Pancreas (tissue), 10 donors: ENCODE measurements at regions not wholly inside any gene's neighbourhood (a gene's known extent, or its start where the extent isn't known, plus 50 kb on each side); places are given as distances from the start of the nearest gene placed in this dataset.

Experiments
- ATAC-seq, 4 donors: fragments of 200-7000 bp; cut with Tn5 transposase; one replicate each; pipeline versions ENCODE4 v1.8.0 to v1.9.1; 2020; ENCODE audit warnings: mild to moderate bottlenecking in 4 of 4, moderate library complexity in 4 of 4
- DNase-seq, 6 donors: peaks; one replicate each; pipeline ENCODE4 v3.0.0-alpha.2; 2020
- FAIRE-seq: peaks from 2 replicates; lab custom pipeline; 2012; peaks lifted over from hg19 to GRCh38; lab: Jason Lieb, UNC
- H3K27ac ChIP-seq, 4 donors: fragments of 200-600 bp; sonication (generic); 1 replicate in 3 of 4; 2 replicates in 1 of 4; pipeline versions ENCODE4 v1.5.0 to v1.8.0; 2020
- H3K27me3 ChIP-seq, 4 donors: fragments of 200-600 bp; one replicate each; pipeline ENCODE4 v1.8.0; 2021
- H3K36me3 ChIP-seq, 3 donors: fragments of 200-600 bp; sonication (generic) in 1 of 3; one replicate each; pipeline versions ENCODE4 v1.5.0 to v1.8.0; 2020 to 2021
- H3K4me1 ChIP-seq, 3 donors: fragments of 200-600 bp; one replicate each; pipeline ENCODE4 v1.8.0; 2021
- H3K4me3 ChIP-seq, 4 donors: fragments of 200-600 bp; sonication (generic) in 2 of 4; one replicate each; pipeline versions ENCODE4 v1.5.0 to v1.8.0; 2020 to 2021
- H3K9me3 ChIP-seq, 4 donors: fragments of 200-600 bp; one replicate each; pipeline ENCODE4 v1.8.0; 2021
- WGBS, 2 donors: extraction: QIAGEN DNeasy Blood & Tissue Kit; methylation state at CpG; one replicate each; pipeline ENCODE4 v1.1.7; 2013; 5-methylcytosine and 5-hydroxymethylcytosine counted together
- intact Hi-C, 3 donors: fragments of 100-400 bp; cut with DNase I; formaldehyde crosslinking; loops; one replicate each; pipeline versions ENCODE4 v1.11.1 to v1.14.2; 2022
- TF ChIP-seq, protein P1 (sequence below), 4 donors: fragments of 200-600 bp; sonication (generic) in 3 of 4; IDR thresholded peaks; one replicate each; pipeline versions ENCODE4 v1.5.0 to v1.8.0; 2021; ENCODE audit warnings: antibody characterized with exemption in 4 of 4
- donor health status: healthy with polysubstance abuse.
- donor health status: DM: no; HTN: no; CAD: no; lungs with moderate emphysema.
- donor health status: DM: no; HTN: no; CAD: no.
- donor health status: control.
- donor health status: control.
- donor health status: Bipolar disorder and iron deficiency.
- donor health status: DM: yes; HTN: yes; CAD: no.
- donor health status: DM: no; HTN: no; CAD: no.
- donor health status: DM: no; HTN: no; CAD: no.
- donor health status: DM: yes; HTN: yes; CAD: no.

DNA sequence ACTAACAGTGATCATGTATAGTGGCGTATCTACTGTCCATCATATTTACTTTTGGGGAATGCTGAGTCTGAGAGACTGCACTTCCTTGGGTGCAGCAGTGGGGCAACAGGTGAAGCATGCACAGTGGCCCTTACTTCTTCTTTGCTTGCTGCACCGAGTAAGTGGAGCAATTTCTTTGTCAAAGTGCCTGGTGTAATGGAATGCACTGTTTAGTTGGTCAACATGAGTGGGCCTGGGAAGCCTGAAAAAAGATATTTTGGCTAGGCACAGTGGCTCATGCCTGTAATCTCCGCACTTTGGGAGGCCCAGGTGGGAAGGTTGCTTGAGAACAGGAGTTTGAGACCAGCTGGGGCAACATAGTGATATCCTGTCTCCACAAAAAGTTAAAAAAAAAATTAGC lies 94.9 kb downstream of the OLFM4 start:
- TF ChIP-seq, protein P1, sequence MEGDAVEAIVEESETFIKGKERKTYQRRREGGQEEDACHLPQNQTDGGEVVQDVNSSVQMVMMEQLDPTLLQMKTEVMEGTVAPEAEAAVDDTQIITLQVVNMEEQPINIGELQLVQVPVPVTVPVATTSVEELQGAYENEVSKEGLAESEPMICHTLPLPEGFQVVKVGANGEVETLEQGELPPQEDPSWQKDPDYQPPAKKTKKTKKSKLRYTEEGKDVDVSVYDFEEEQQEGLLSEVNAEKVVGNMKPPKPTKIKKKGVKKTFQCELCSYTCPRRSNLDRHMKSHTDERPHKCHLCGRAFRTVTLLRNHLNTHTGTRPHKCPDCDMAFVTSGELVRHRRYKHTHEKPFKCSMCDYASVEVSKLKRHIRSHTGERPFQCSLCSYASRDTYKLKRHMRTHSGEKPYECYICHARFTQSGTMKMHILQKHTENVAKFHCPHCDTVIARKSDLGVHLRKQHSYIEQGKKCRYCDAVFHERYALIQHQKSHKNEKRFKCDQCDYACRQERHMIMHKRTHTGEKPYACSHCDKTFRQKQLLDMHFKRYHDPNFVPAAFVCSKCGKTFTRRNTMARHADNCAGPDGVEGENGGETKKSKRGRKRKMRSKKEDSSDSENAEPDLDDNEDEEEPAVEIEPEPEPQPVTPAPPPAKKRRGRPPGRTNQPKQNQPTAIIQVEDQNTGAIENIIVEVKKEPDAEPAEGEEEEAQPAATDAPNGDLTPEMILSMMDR (IDR thresholded peaks at IDR 0.05), result no peak
- H3K9me3 ChIP-seq, result no peaks in the 10 kb centered on the region
- H3K36me3 ChIP-seq, result no peaks in the 10 kb centered on the region
- intact Hi-C loops, result no loop called here
- DNase-seq (no peak), FAIRE-seq (no peak), ATAC-seq (no peak)
- H3K4me3 ChIP-seq, result no peak overlapping the region
- no peaks in the 10 kb centered on the region for H3K4me1 ChIP-seq
- no peaks in the 10 kb centered on the region for H3K27me3 ChIP-seq
- no peak overlapping the region for H3K27ac ChIP-seq
- 93% methylated on average over 3 of the region's 3 CpGs for WGBS, 2 donors

DNA sequence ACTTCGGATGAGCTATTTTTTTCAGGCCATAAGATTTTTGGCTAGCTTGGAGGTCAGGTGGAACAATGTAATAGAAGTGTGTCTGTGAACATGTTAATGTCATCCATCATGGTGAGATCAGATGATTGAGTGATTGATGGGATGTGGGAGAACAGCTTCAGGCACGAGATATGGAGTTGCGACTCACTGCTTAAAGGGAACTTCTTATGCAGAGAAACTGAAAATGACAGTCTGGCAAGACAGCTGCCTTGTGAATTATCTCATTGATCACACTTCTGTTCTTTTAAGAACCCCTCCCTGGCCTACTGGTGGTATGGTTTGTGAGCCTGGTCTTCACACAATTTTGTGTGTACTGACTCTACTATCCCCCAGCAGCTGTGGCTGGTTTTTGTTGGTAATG lies 96.0 kb downstream of the OLFM4 start:
- no peak overlapping the region for H3K27ac ChIP-seq
- no peaks in the 10 kb centered on the region for H3K4me1 ChIP-seq
- TF ChIP-seq, protein P1 (IDR thresholded peaks at IDR 0.05), result no peak
- ATAC-seq (no peak), FAIRE-seq (no peak), DNase-seq (no peak)
- no peaks in the 10 kb centered on the region for H3K27me3 ChIP-seq
- intact Hi-C loops, result no loop called here
- 88% methylated on average over 3 of the region's 3 CpGs for WGBS, 2 donors
- H3K36me3 ChIP-seq, result no peaks in the 10 kb centered on the region
- H3K4me3 ChIP-seq, result no peak overlapping the region
- H3K9me3 ChIP-seq, result no peaks in the 10 kb centered on the region

DNA sequence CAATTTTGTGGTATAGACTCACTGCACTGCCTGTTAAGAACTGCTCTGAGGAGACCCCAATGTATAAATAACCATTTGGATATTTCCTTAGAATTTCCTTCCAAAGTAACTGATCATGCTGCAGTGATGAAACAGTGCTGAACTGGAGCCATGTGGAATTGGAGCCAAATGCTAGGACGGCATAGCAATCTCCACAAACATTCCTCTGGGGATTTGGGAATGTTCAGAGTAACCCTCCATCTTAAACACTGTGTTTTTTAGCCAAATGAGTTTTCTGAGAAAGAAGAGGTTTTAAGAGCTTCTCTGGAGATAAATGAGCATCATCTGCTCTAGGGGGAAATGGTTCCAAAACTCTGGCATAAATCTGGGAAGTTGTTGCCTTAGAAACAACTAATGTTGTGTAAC lies 98.2 kb downstream of the OLFM4 start:
- intact Hi-C loops, result no loop called here
- H3K36me3 ChIP-seq, result no peaks in the 10 kb centered on the region
- H3K27ac ChIP-seq, result no peak overlapping the region
- FAIRE-seq (no peak), DNase-seq (no peak), ATAC-seq (peak in 3 of 4 donors; percentile 56 to 73 (median 60))
- no peaks in the 10 kb centered on the region for H3K9me3 ChIP-seq
- no peaks in the 10 kb centered on the region for H3K27me3 ChIP-seq
- TF ChIP-seq, protein P1 (IDR thresholded peaks at IDR 0.05), result no peak
- 30 to 48% methylated on average over 1 of the region's 1 CpG for WGBS, 2 donors
- no peaks in the 10 kb centered on the region for H3K4me1 ChIP-seq
- H3K4me3 ChIP-seq, result no peak overlapping the region

DNA sequence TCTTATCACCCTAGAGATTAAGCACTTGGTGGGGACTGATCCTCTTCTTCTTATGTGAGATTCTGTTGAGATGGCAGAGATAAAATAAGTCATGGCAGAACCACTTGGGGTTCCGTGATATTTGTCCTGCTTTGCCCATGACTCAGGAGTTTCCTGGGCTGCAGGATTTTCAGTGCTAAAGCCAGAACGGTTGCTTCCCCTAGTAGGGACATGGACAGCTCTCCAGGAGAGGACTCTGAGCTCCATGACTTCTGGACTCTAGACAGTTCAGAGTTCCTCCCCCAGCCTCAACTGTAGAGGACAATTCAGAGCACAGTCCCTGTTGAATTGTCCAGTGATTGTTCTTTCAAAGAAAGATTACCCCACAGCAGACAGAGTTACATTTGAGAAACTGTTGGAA lies 98.8 kb downstream of the OLFM4 start:
- ATAC-seq, result peak in 2 of 4 donors; percentile 28 to 32
- no peak for DNase-seq
- no peaks in the 10 kb centered on the region for H3K27me3 ChIP-seq
- H3K4me1 ChIP-seq, result no peaks in the 10 kb centered on the region
- no peak for FAIRE-seq
- H3K27ac ChIP-seq, result no peak overlapping the region
- H3K9me3 ChIP-seq, result no peaks in the 10 kb centered on the region
- H3K36me3 ChIP-seq, result no peaks in the 10 kb centered on the region
- no peak overlapping the region for H3K4me3 ChIP-seq
- TF ChIP-seq, protein P1 (IDR thresholded peaks at IDR 0.05), result no peak
- intact Hi-C loops, result no loop called here
- WGBS, 2 donors, result 72 to 90% methylated on average over 2 of the region's 2 CpGs

DNA sequence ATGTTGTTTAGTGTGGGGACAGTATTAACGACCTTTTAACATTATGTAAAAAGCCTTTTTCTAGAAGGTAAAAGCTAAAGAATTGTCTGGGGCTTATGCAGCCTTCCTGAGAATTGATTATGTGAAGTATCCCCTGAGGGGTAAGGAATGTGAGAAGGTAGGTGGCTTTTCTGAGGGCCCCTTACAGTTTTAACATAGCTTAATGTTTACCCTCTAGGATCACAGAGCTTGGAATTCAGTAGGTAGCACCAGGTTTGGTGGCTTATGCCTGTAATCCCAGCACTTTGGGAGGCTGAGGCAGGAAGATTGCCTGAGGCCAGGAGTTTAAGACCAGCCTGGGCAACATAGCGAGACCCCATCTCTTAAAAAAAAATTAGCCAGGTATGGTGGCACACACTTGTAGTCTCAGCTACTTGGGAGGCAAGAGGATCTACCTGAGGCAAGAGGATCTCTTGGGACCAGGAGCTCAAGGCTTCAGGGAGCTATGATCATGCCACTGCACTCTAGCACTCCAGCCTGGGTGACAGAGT lies 101.3 kb downstream of the OLFM4 start:
- Histone ChIP-seq H3K4me1 (no peaks in the 10 kb centered on the region), H3K27ac (no peak overlapping the region), H3K9me3 (no peaks in the 10 kb centered on the region), H3K36me3 (no peaks in the 10 kb centered on the region), H3K4me3 (no peak overlapping the region), H3K27me3 (no peaks in the 10 kb centered on the region)
- 70 to 82% methylated on average over 2 of the region's 2 CpGs for WGBS, 2 donors
- no peak for FAIRE-seq
- intact Hi-C loops, result no loop called here
- ATAC-seq, result no peak
- TF ChIP-seq, protein P1 (IDR thresholded peaks at IDR 0.05), result no peak
- DNase-seq, result no peak
